ENCODE measurements at regions not wholly inside any gene's neighbourhood (a gene's known extent, or its start where the extent isn't known, plus 50 kb on each side); places are given as distances from the start of the nearest gene placed in this dataset.

- Histone ChIP-seq H3K4me3 (ENCODE audit: low read depth, low read length) (no peak overlapping the region), H3K27me3 (ENCODE audit: control insufficient read depth, insufficient read depth, low read length) (no peaks in the 10 kb centered on the region), H3K36me3 (ENCODE audit: control insufficient read depth, insufficient read depth, low read length) (no peaks in the 10 kb centered on the region)
- no peak for TF ChIP-seq CTCF (IDR thresholded peaks at IDR 0.05; ENCODE audit: insufficient read depth, low read length, poor library complexity, severe bottlenecking)
- no peak for DNase-seq (ENCODE audit: low read depth)
Observed at GRCh38 chr5:58326022-58326421, 133.9 kb downstream of the PLK2 start.

GRCh38 chr5:58322453-58322852, 137.4 kb downstream of the PLK2 start:
- H3K36me3 ChIP-seq (ENCODE audit: control insufficient read depth, insufficient read depth, low read length): no peaks in the 10 kb centered on the region
- no peak overlapping the region for H3K4me3 ChIP-seq (ENCODE audit: low read depth, low read length)
- H3K27me3 ChIP-seq (ENCODE audit: control insufficient read depth, insufficient read depth, low read length): no peaks in the 10 kb centered on the region
- no peak for DNase-seq (ENCODE audit: low read depth)
- no peak for TF ChIP-seq CTCF (IDR thresholded peaks at IDR 0.05; ENCODE audit: insufficient read depth, low read length, poor library complexity, severe bottlenecking)

- no peak for TF ChIP-seq CTCF (IDR thresholded peaks at IDR 0.05; ENCODE audit: insufficient read depth, low read length, poor library complexity, severe bottlenecking)
- H3K27me3 ChIP-seq (ENCODE audit: control insufficient read depth, insufficient read depth, low read length): no peaks in the 10 kb centered on the region
- DNase-seq (ENCODE audit: low read depth): no peak
- H3K36me3 ChIP-seq (ENCODE audit: control insufficient read depth, insufficient read depth, low read length): no peaks in the 10 kb centered on the region
- no peak overlapping the region for H3K4me3 ChIP-seq (ENCODE audit: low read depth, low read length)
Observed at GRCh38 chr5:58318468-58318867, 141.4 kb downstream of the PLK2 start.

- TF ChIP-seq CTCF (IDR thresholded peaks at IDR 0.05; ENCODE audit: insufficient read depth, low read length, poor library complexity, severe bottlenecking): no peak
- H3K36me3 ChIP-seq (ENCODE audit: control insufficient read depth, insufficient read depth, low read length): no peaks in the 10 kb centered on the region
- H3K4me3 ChIP-seq (ENCODE audit: low read depth, low read length): no peak overlapping the region
- DNase-seq (ENCODE audit: low read depth): no peak
- no peaks in the 10 kb centered on the region for H3K27me3 ChIP-seq (ENCODE audit: control insufficient read depth, insufficient read depth, low read length)
Observed at GRCh38 chr5:58317808-58318207, 142.1 kb downstream of the PLK2 start.

- no peaks in the 10 kb centered on the region for H3K36me3 ChIP-seq (ENCODE audit: control insufficient read depth, insufficient read depth, low read length)
- H3K27me3 ChIP-seq (ENCODE audit: control insufficient read depth, insufficient read depth, low read length): no peaks in the 10 kb centered on the region
- H3K4me3 ChIP-seq (ENCODE audit: low read depth, low read length): no peak overlapping the region
- no peak for DNase-seq (ENCODE audit: low read depth)
- no peak for TF ChIP-seq CTCF (IDR thresholded peaks at IDR 0.05; ENCODE audit: insufficient read depth, low read length, poor library complexity, severe bottlenecking)
Observed at GRCh38 chr5:58317009-58317408, 142.9 kb downstream of the PLK2 start.

GRCh38 chr5:58315794-58316193, 144.1 kb downstream of the PLK2 start:
- TF ChIP-seq CTCF (IDR thresholded peaks at IDR 0.05; ENCODE audit: insufficient read depth, low read length, poor library complexity, severe bottlenecking): no peak
- DNase-seq (ENCODE audit: low read depth): no peak

More at GRCh38 chr5:58315794-58316193, 144.1 kb downstream of the PLK2 start:
- no peak overlapping the region for H3K4me3 ChIP-seq (ENCODE audit: low read depth, low read length)
- H3K27me3 ChIP-seq (ENCODE audit: control insufficient read depth, insufficient read depth, low read length): no peaks in the 10 kb centered on the region
- no peaks in the 10 kb centered on the region for H3K36me3 ChIP-seq (ENCODE audit: control insufficient read depth, insufficient read depth, low read length)
